ENCODE measurements at regions not wholly inside any gene's neighbourhood (a gene's known extent, or its start where the extent isn't known, plus 50 kb on each side); places are given as distances from the start of the nearest gene placed in this dataset.
"Not testable (repeated sequence)": the region's sequence is repeated elsewhere in the genome, so short reads cannot be mapped to it uniquely, and the experiment has no call there.

GRCh38 chr17:33902901-33903449 is 352.1 kb upstream of the CCL2 start:
- no peak for DNase-seq (ENCODE audit: low spot score)

DNA sequence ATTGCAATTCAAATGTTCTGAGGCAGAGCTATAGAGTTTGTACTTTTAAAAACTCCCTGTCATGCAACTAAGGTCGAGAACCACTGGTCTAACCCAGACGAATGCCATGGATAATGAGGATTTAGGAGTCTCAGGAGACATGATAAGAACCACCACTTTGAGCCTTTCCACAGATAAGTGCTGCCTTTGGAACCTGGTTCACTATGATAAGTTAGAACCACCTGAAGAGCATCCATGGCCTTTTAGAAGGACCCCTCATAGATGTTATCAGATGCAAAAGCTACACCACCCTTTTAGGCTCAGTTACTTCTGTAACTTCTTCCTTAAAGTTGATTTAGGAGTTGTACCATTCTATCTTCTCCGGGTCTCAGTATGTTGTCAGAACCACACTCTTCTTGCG is 350.6 kb upstream of the CCL2 start:
- no peak for DNase-seq (ENCODE audit: low spot score)

DNA sequence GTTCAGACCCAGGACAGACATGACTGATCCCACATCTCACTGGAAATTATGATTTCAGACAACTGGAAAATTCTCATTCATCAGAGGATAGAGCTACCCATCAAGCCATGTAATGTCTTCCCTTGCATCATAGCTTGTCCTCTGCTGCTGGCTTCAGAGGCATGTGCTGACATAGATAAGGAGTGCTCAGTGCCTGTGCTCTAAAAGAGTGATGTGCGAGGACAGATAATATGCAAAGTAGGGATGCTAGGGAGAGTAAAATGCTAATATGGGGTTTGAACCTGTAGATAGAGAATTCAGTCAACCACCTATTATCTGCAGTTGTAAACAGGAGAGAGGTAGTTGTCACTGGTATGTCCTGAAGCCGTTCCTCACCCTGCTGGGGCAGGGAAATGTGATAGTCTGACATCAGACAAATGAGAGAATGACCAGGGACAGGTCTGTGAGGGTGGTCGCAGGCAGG is 349.7 kb upstream of the CCL2 start:
- no peak for DNase-seq (ENCODE audit: low spot score)

DNA sequence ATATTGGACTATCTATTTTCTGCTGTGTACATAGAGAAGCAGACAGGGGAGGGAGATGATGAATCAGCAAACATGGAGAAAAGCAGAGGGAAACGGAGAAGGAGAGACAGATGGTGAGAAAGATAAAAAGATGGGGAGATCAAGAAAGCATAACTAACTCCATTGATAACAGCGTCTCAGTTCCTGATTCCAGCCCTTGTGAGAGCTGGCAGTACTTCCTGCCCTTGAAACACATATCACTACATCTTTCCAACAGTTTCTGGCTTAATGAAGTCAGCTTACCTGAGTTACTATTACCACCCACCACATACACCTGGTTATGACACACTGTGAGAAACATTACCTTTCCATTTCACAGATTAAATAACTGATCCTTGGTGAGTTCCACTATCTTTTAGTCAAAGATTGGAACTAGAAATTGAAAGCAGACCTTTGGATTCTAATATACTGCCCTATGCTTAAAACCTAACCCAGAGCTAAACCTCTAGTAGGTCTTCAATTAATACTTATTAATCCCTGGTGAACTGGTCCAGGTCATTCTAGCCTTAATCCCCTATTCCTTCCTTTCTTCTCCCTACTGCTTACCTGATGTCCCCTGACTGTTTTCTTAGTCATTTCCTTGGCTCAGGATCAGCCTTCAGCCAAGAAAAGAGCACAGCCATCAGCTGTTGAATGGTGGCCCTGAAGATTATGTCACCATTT is 346.6 kb upstream of the CCL2 start:
- DNase-seq (ENCODE audit: low spot score): no peak

DNA sequence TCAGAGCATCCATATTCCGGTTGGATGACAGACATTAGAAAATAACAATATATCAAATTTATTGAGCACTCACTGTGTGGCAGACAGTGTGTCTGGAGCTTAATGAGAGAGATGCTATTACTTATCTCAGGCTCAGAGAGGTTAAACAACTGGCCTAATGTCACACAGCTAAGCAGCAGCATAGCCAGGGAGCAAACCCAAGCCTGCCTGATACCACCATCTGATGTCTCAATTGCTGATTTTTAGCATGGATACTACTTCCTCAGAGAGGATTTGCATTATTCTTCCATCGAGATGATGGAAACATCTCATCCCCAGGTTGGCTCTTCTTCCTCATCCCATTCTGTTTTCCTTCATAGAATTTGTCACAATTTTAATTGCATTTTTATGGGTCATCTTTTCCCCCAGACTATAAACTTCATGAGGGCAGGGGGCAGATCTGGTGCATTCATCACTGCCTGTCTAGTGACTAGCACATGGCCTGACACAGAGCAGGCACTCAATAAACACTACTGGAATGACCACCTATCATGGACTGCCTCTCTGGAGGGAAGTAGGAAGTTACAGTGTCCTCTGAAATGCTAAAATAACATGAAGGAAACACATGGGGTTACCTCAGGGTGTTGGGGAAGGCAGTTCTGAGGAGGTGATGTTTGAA is 344.8 kb upstream of the CCL2 start:
- DNase-seq (ENCODE audit: low spot score): no peak

DNA sequence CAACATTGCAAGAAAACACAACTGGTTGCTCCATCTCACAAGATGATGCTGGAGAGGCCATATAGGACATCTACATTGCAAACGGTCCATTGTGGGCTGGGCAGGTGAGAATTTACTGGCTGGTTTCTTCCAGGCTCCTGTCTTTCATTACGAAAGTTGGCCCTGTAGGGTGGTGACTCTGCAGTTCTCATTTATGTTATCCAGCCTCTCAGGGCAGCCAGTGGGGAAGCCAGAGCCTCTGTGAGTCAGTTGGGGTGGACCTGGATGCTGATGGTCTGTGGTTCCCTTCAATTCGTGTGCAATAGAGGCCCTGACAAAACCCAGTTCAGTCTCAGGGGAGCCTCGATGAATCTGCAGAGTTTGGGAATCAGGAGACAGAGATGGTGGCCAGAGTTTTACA is 341.0 kb upstream of the CCL2 start:
- no peak for DNase-seq (ENCODE audit: low spot score)

DNA sequence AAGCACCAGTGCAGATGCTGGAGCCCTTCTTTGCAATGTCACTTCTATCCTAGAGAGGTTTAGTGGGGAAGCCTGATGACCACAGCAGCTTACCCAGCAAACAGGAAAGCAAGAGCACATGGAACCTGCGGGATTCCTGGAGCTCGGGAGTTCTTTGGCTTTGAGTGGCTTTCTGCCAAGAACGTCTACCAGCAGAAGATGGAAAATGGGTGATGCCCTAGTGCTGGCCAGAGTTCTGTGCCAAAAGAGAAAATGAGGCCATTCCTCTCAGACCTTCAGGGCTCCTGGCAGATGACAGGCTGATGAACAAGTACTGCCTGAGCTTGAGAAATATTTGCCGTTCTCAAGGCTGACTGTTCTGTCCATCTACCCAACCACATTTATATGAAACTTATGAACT is 332.1 kb upstream of the CCL2 start:
- DNase-seq (ENCODE audit: low spot score): no peak

- DNase-seq (ENCODE audit: low spot score): no peak
These were observed 331.0 kb upstream of the CCL2 start for GRCh38 chr17:33924104-33924503.

DNA sequence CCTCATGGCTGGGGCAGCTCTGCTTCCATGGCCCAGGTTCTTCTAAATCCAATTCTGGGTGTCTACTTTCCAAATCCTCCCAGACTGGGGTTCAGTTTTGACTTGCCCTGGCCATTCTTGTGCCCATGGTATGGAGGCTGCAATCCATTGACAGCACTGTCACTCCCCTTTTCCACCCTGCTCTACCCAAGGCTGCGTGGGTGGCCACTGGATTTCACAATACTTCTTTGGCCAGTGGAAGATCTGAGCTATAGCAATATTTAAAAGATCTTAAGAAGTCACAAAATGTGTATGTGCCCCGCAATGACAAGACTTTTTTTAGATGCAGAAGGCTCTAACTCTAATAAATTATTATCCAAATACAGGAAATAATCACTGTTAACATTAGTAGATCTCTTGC is 329.4 kb upstream of the CCL2 start:
- DNase-seq (ENCODE audit: low spot score): no peak

- DNase-seq (ENCODE audit: low spot score): peak; percentile 23
These were observed 327.4 kb upstream of the CCL2 start for GRCh38 chr17:33927732-33928133.

GRCh38 chr17:33929181-33929724 is 325.8 kb upstream of the CCL2 start:
- DNase-seq (ENCODE audit: low spot score): peak; percentile 56

GRCh38 chr17:33931148-33931814 is 323.8 kb upstream of the CCL2 start:
- not testable (repeated sequence) for DNase-seq (ENCODE audit: low spot score)

GRCh38 chr17:33932996-33933395 is 322.1 kb upstream of the CCL2 start:
- no peak for DNase-seq (ENCODE audit: low spot score)

DNA sequence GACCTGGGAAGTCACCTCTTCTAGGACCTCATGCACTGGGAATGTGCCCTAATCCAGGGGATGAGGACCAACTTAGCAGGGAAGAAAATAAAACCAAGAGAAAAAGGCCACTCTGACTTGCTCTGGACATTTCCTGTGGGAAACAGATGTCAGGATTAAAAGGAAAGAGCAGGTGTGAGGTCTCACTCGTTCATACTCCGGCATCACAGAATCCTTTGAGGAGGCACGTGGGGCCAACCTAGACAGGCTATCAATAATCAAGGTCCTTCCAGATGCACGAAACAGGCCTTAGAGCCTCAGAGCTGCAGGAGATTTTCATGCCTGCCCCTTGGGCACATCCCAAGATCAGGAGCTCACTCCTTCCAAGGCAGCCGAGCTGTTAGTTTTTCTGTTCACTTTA is 321.5 kb upstream of the CCL2 start:
- no peak for DNase-seq (ENCODE audit: low spot score)

DNA sequence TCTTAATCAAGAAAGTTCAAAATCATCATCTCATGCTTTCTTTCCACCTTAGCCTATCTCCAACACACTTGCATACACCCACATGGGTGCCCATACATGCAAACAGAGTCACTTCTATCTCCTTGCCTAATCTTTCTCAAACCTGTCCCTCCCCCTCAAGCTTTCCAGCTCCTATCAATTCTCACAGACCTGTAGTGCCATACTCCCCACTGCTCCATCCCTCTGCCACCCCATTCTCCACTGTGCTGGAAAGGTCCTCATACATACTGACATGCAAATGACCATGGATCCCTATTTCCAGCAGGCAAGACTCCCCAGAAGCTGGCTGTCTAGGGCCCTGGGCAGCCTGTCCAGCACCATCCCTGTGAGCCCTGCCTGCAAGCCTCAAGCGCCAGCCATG is 320.4 kb upstream of the CCL2 start:
- DNase-seq (ENCODE audit: low spot score): no peak

GRCh38 chr17:33935822-33936221 is 319.3 kb upstream of the CCL2 start:
- no peak for DNase-seq (ENCODE audit: low spot score)

GRCh38 chr17:33936764-33937163 is 318.3 kb upstream of the CCL2 start:
- no peak for DNase-seq (ENCODE audit: low spot score)

GRCh38 chr17:33939959-33940358 is 315.1 kb upstream of the CCL2 start:
- no peak for DNase-seq (ENCODE audit: low spot score)

DNA sequence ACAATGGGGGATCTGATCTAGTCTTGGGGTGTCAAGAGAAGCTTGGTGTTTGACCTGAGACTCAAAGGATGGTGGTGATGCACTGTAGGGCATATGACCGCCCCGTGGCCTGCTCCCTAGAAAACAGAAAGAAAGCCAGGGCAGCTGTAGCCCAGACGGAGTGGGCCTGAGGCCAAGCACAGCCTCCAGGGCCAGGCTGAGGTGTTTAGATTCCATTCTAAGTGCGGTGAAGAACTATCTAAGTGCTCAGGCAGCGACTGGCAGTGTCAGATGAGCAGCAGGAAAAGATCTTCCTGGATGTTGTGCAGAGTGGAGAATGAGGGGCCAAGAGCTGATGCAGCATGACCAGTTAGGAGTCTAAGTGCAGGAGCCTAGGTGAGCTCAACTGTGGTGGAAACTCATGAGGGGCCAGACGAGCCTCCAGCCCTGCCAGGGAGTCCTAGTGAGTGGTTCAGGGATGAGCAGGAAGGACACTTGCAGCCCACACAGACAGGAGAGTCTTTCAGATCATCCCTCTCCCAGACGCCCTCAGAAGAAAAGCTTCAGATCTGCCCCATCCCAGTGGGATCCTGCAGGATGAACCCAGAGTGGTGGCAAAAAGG is 314.2 kb upstream of the CCL2 start:
- no peak for DNase-seq (ENCODE audit: low spot score)

GRCh38 chr17:33941744-33942143 is 313.3 kb upstream of the CCL2 start:
- no peak for DNase-seq (ENCODE audit: low spot score)

DNA sequence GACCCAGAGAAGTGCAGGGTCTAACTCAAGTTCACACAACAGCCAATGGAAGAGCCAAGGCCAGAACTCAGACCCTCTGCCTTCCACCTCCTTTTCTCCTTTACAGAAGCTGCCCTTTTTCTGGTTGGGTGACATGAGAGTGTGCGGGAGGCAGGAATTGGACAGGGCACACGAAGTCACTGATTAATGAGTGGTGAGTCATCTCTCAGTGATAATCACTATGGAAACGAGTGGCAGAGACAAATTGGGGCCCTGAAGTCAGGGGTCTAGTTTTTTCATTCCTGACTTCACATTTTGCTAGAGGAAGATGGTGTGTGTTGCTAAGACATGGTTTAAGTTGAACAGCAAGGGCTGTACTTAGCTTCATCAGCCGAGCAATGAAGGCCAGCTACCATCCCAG is 312.7 kb upstream of the CCL2 start:
- DNase-seq (ENCODE audit: low spot score): no peak

DNA sequence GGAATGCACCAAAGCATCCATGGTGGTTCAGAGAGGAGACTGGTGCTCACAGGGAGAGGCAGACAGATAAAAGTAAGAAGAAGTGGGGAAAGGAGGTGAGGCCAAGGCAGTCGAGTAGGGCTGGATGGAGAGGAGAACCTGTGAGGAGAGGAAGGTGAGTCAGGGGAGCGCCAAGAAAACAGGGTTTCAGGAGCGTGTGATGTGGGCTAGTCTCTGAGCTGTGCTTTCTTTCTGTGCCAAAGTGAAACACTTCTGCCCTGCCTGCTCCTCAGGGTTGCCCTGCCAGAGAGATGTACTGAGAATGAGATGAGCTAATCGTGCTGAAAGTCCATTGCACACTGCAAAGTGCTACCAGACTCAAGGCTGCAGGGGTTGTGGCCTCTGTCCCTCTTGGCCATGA is 310.7 kb upstream of the CCL2 start:
- no peak for DNase-seq (ENCODE audit: low spot score)
